Suppressor macrophage (primary cell): ENCODE measurements at regions not wholly inside any gene's neighbourhood (a gene's known extent, or its start where the extent isn't known, plus 50 kb on each side); places are given as distances from the start of the nearest gene placed in this dataset.

Experiments used
- DNase-seq, 4 experiments: peaks; one replicate each; pipeline ENCODE4 v3.0.0-alpha.2; 2020 to 2022

DNA sequence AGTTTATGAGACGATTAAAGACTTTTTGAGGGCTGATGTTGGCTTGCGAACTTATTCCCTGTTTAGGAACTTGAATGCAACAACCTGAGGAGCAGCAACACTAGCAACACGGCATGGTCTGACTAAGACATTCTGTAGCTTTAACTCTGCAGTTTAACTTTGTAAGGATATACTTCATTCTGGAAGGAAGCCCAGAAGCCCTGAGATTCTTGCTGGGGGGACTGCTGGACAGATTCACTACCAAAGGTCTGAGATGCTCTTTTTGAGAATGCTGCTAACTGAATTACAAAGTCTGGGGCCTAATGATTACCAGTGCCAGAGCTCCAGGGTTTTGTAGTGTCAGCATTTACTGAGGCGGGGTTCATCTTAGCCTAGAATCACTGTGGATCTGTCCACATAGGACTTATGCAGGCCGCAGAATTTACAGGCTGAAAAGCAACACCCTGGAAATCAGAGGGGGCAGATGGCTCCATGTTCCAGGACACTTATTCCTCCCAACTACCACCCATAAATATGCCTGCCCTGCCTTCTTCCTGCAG is 537.1 kb upstream of the CDH18 start:
- no peak for DNase-seq

DNA sequence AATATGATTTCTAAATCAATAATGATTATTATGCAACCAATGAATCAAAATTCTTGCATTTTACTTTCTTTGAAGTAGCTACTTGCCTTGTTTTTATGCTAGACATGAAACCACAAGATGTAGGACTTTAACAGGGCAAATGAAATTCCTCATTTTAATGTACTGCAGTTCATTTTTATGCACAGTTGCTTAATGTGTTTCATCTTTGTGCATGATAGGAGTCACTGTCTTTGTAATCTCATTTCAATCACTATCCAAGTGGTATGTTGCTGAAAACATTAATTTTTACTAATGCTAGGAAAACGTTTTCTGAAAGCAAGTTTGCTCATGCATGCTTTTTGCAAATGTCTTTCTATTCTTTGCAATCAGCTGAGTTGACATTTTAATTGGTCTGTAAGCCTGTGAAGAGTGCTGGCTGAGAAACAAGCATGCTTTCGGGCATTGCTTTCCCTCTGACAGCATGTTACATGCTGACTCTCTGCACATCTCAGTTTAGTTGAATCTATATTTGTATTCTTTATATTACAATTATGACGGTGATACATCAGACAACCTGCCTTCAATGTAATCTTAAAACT is 535.0 kb upstream of the CDH18 start:
- no peak for DNase-seq

DNA sequence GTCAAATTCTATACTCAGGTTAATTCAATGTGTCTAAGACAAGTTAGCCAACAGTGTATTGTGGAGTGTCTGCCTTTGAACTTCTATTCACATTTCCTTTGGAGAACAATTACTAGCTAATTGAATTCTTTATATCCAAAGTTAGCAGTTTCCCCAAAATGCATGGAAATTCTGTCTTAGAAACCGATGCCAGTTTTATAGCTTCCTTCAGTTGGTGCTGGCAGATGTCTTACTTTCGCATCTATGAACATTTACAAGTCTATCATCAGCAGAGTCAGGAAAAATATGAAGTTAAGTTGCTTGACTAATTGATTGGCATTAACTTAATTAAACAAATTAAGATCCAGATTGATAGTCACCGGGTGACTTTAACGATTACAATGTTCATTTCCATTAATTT is 527.6 kb upstream of the CDH18 start:
- no peak for DNase-seq

DNA sequence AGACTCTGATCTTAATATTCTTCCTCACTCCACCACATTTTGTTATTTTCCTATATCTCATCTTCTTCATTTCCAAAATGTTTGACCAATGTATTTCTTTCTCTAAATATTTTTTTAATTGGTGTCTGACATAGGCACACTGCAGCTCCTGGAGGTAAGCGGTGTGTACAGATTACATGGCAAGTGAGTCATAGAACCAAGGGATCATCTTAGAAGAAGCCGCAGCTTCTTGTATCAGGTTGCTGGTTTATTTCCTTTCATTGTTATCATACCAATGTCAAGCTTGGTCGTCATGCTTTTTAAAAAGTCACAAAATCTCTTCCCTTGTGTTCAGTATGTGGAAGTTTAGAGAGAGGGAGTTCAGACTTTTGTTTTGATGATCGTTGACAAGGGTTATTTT is 526.1 kb upstream of the CDH18 start:
- DNase-seq, result no peak

DNA sequence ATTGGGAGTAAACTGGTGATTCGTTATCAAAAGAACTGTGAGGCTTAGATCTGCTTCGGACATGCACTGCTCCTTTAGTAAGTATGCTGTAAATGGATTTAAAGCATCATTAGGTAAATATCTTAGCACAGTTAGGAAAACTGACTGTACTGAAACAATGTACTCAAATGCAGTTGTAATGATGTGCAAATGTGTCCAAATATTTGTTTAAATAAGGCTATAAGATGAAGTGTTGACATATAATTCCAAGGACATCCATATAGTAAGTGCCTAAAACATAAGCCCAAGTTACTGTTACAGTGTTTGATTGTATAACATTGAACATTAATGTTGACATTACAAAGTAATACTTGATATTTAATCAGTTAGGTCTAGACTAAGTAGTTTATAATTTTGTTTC is 512.5 kb upstream of the CDH18 start:
- no peak for DNase-seq

DNA sequence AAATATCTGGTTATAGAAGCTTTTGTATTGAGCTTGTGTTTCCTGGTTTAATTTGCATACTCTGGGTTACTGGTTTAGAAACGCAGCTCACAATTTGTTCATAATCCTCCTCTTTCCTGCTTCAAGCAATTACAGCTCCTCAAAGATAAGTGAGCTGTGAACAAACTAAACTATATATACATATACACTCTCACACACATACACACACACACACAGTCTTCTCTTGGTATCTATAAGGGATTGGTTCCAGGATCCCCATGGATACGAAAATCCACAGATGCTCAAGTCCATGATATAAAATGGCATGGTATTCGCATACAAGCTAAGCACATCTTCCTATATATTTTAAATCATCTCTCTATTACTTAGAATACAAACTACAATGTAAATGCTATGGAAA is 510.9 kb upstream of the CDH18 start:
- no peak for DNase-seq

DNA sequence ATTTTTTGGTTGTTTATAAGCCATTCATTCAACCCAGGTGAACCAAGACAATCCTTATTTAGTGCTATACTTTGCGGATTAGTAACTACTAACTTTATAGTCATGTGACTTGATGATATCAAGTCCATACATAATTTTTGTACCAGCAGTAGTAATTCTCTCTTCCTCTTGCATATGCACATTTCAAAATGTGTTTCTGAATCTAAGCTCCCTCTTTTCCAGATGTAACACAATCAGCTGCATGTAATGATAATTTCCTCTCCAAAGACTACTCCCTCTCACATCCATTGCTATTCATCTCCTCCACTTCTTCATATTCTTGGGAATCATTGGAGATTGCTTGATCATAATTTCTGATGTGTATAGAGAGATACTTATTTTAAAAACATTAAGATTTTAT is 510.1 kb upstream of the CDH18 start:
- DNase-seq, result no peak

DNA sequence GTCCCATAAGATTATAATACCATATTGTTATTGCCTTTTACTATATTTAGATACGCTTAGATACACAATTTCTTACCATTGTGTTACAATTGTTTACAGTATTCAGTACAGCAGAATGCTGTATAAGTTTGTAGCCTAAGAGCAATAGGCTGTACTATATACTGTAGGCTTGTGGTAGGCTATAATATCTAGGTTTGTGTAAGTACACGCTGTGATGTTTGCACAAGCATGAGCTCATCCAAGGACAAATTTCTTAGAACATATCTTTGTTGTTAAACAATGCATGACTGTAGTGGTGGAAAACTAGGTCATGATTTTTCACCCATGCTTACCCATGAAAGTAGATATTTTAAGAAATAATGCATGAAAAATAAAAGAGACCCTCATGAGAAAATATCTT is 509.4 kb upstream of the CDH18 start:
- DNase-seq, result no peak

DNA sequence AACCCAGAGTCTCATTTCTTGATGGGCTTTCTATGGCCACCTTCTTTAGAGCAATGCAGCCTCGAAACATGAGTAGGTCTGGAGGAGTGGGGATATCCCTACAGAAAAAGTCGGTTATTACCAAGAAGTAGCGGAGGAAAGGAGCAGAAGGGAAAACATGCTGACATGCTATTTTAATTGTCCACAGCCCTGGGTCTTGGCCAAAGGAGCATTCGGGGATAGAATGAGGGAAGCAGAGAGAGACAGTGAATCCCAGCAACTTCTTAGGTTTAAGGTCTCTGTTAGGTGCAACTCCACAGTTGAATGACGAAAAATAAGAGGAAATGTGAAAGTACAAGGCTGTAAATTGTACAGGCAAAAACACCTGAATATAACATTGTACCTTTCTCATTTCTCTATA is 506.7 kb upstream of the CDH18 start:
- no peak for DNase-seq

DNA sequence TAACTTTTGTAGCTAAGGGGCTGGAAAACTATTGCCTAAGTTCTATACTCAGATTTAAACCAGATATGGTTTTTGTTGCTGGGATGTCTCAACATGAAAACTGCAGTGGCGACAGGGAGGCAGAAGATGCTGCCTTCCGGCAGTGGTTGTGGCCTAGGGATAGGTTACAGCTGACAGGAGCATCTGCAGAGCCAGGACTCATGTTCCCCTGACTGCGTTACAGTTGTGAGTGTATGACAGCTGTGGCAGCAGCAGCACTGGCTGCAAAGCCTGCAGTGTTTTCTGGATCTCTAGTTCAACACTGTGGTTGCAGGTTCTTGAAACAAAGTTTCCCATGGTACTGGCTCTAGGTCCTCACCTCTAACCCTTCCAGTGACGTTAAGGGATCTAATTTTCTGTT is 498.8 kb upstream of the CDH18 start:
- no peak for DNase-seq

DNA sequence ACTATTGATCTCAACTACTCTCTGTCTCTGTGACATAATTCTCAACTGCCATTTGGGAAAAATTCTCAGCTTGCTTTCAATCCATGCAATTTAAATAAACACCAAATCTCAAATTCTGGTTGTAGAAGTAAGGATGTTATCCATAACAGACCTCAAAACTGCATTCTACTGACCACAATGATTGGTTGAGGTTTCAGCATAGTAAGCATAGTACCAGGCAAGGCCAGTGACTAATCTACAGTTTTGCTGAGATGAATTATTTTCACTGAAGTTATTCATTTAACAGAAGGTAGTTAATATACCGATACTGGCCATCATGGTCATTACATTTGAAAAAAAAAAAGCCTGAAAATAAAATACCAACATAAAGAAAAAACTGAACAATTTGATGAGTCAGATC is 488.0 kb upstream of the CDH18 start:
- no peak for DNase-seq

DNA sequence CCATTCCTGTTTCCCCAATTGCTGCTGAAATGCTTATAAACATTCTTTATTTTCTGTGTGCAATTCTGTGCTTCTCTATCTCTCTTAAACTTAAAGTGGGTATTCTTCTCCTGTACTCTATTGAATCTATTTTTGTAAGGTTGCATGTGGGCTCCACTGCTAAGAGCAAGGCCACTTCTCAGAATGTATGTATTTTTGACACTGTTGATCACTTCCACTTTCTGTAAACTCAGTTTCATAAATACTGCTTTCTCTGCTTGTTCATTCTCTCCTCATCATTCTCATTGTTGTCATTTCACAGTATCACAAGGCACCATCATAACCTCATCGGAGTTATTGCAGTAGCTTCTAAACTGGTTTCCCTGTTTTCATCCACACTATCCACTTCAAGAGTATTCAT is 483.0 kb upstream of the CDH18 start:
- DNase-seq, result no peak

DNA sequence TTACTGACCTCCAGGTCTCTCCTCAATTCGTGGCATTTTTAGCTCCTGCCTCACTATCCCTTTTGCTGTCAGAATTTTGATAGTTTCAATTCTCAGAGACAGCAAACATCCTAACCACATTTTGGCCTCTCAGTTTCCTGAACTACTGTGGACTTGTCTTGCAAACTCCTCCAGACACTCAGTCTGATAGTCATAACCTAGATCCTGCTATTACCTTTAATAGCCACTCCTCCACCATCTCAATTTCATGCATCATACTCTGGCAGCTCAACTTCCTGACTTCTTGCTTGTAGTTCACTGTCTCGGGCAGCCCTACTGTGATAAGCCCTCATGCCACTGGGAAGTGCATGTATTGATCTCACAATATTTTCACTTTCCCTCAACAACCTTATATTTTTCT is 481.8 kb upstream of the CDH18 start:
- no peak for DNase-seq

DNA sequence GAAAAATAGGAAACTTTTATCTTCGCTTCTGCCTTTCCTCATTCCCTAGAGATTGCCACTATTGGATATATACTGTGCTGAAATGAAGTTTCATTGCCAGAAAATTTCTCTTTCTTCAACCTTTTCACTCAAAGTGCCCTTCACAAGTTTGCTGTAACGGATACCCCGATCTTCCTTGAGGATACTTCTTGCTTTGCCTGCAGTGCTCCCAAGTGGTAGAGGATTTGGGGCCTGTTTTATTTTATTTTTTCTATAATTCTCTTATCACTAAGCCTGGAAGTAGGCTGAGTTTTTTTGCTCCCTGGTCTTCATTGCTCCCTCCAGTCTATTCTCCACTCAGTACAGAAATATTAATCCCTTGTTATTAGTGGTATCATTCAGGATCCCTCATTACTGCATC is 481.4 kb upstream of the CDH18 start:
- no peak for DNase-seq

DNA sequence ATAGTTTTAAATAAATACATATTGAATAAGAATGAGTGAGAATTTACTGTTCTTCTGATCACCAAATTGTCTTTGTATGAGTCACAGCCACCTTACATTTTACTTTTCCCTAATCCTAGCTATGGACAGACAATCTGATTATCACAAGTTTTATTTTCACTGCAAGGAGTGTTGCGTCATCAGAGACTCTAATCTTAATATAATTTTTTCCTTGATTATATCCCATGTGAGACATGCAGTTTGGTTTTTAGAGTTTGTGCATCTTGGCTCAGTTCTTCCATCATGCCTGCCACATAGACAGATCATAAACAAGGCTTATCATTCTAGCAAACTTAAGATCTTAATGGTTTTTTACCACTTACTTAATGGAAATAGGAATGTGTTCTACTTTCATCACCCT is 478.5 kb upstream of the CDH18 start:
- DNase-seq, result no peak

DNA sequence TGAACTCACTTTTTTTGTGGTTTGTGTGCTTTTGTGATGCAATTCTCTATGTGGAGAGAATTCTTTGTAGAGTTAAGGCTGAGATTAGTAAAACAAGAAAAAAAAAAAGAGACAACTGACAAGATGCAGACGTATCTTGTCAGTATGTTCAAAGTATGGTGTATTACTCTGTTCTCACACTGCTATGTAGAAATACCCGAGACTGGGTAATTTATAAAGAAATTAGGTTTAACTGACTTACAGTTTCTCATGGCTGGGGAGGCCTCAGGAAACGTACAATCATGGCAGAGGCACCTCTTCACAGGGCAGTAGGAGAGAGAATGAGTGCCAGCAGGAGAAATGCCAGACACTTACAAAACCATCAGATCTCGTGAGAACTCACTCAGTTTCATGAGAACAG is 475.2 kb upstream of the CDH18 start:
- no peak for DNase-seq

DNA sequence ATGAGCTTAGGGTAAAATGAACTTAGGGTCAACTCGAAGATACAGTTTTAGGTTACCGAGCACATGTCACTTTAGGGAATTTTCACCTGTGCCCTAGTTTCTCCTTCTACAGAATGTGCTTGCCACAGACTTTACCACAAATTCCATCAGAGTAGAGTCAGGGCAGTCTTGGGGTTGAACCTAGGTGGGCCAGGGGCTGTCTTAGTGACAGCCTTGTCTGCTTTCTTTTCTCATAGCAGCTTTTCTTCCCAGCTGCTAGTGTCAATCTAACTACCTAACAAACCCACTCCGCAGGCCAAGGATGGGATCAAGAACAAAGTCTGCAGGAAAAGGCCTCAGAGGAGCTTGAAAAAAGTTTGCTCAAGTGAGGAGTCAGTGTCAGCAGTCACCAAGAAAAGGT is 458.1 kb upstream of the CDH18 start:
- no peak for DNase-seq

DNA sequence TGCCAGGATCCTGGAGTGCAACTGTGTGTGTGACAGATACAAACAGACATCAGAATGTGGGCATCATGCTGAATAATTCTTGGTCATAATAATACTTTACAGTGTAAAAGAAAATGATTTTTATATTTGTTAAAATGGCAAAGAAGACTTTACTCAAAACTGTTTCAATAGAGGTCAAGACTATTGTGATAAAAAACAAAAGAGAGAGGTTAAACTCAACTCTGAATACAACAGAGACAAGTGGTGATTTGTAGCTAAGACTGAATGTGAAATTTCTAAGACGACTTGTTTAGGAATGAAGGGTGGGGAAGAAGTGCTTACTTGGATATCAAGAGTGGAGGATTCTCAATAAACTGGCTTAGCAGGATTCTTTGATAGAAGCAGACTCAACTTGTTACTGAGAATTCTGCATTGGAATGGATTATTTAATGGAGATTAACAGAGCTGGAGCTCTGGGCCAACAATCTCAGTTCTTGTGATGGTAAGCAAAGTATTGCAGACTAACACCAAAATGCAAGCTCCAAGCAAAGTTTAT is 457.4 kb upstream of the CDH18 start:
- no peak for DNase-seq

DNA sequence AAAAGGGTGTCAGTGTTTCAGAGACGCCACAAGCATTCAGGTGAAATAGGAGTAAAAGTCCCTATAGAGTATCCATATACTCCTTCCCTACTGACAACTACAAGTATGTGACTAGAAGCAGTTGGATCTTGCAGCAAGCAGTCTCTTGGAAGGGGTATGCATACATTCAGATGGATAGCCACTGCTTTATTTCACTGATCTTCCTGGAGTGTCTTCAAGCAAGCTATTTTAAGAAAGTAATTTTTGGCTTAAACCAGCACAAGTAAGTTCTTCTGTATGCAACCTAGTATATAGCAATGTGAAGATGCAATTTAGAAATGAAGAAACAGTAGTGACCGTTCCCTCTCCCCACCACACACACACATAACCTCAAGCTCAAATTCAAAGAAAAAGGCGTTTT is 446.8 kb upstream of the CDH18 start:
- no peak for DNase-seq

DNA sequence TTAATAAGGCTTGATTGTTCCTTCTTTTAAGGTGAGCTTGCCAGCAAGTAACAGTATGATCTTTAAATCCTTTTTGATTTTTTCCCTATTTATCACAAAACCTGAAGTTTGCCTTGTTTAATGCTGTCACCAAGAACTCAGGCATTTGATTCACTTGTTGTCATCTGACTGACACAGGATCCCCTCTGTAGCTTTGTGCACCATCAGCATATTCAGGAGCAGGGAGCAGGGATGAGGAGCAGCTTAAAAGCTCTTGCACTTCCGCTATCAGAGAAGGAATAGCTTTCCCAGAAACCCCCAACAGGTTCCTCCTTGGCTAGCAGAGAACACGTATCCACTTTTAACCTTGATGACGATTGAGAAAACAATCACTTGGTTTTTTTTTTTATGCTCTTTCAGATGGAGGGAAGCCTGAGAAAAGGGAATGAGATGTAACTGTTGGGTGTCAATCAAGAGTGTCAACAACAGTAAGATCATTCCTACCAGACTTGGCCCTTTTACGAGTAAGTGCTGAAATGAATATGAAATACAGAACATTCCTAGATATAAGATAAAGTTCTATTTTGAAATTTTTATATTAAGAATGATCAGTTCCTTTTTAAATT is 433.1 kb upstream of the CDH18 start:
- DNase-seq, result no peak
